ENCODE measurements at regions not wholly inside any gene's neighbourhood (a gene's known extent, or its start where the extent isn't known, plus 50 kb on each side); places are given as distances from the start of the nearest gene placed in this dataset.

DNA sequence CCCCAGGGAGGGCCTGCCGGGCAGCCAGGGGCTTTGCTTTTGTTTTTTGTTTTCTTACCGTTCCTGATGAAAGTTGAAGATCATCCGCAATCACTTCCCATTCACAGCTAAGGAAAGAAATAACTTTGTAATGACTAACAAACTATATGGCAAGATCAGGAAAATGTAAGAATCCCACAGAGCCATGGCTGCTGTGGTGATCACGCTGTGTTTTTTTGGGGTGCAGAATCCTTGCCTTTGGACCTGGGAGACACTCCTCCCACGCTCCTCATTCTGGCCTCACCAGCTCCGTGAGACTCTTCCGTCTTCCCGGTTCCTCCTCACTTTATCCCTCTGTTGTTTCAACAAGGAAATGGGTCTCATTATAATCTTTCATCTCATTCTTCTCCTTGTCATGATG is 443.0 kb upstream of the MGMT start:
- DNase-seq (ENCODE audit: low spot score) = no peak

DNA sequence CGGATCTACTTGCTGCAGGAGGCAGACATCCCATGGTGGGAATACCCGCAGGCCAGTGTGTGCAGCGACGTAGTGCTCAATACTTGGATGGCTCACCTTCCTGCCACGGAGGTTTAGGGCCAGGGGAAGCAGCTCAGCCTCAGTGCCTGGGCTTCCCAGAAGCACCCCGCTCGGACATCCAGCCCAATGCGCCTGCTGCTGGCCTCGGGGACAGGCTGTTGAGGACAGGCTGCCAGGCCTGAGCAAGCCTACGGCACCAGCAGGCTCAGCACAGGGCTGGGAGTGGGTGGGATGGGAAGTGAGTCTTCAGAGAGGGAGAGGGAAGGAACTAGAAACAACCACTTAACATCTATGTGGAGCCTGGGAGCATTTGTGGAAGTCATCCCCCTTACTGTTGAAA is 441.3 kb upstream of the MGMT start:
- DNase-seq (ENCODE audit: low spot score) = no peak

DNA sequence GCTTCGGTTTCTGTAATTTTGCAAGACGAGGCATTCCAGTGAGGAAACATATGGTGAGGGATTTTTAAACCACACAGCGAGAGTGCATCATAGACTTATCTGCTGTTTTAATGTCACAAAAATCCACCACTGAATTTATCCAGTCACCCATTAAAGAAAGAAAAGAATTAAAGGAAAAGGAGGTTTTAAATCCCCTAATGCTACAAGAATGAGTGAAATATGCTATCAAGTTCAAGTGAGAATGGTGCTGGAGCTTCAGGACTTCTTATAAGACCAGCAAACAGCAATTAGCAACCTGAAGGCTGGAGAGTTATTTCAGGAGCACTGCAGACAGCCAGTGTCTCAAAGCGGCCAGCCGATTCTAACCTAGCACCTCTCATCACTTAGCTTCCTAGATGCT is 439.1 kb upstream of the MGMT start:
- no peak for DNase-seq (ENCODE audit: low spot score)

DNA sequence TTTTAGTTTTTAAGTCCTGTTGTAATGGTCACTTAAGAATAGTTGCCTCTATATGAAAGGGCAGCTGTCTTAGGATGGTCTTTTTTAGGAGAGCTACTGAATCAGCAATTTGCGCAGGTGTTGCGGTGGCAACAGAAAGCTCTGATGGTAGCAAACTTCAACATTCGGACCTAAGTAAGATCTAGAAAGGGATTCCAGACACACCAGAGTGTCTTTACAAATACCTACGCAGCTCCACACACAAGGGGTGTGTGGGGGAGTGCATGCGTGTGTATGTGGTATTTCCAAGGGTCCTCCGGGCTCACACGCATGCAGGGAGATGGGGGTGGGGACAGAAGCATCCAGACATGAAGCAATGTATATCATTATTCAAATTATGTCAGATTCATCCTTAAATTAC is 438.6 kb upstream of the MGMT start:
- DNase-seq (ENCODE audit: low spot score) = no peak

DNA sequence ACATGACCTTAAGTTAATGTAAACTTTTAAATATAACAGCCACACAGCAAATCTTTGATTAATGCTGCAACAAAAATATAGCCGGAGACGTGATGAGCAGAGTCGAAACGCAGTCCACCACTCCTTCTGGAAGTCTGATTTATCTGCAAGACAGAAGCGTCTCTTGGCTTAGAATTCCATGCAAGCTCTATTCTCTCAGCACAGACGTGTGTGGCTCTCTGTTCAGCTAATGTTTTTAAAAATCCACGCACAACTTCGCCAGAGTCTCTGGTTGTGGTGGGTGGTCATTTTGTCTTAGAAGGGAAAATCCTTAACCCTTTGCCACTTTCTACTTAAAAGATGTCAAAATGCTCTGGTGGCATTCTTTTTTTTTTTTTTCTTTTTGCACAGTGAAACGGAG is 438.0 kb upstream of the MGMT start:
- DNase-seq (ENCODE audit: low spot score) = no peak

DNA sequence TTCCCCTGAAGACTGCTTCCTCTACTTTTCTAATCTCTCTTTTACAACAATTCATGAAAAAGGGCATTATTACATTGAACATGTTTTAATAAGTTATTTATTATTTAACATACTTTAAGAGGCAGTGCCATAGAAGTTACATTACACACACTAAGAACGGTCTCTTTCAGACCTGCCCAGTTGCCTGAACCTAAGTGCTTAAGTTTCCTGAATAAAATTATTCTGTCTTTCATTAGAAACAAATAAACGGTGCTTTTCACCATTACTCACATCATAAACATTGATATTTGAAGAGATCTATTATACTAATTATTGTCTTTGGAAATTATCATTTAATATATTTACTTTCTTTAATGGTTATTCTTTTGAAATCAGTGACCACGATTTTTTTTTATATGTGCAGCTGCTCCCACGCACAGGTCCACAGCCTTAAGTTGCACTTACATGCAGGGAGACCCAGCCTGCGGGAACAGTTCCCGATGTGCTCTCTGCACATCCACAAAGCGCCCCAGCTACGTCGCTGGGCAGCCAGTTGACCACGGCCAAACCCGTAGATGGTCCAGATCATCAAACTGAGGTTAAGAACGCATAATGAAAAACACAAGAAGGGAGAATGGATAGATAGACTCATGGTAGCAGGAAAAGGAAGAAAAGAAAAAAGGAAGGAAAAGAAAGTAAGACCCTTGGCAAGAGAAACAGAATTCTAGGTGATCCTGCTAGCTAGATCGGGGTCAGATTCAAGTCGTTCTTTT is 437.0 kb upstream of the MGMT start:
- no peak for DNase-seq (ENCODE audit: low spot score)

DNA sequence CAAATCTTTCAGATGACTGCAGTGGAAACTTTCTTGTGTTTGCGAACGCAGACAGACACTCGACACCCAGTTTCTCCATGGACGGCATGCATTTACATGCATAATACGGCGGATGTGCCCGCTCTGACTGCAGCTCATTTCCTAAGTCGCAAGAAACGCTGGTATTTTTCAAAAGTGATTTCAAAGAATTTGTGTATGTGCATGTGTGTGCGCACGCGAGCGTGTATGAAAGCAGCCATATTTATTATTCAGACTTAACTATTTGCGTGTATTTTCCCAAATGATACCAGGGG is 436.5 kb upstream of the MGMT start:
- DNase-seq (ENCODE audit: low spot score) = no peak

DNA sequence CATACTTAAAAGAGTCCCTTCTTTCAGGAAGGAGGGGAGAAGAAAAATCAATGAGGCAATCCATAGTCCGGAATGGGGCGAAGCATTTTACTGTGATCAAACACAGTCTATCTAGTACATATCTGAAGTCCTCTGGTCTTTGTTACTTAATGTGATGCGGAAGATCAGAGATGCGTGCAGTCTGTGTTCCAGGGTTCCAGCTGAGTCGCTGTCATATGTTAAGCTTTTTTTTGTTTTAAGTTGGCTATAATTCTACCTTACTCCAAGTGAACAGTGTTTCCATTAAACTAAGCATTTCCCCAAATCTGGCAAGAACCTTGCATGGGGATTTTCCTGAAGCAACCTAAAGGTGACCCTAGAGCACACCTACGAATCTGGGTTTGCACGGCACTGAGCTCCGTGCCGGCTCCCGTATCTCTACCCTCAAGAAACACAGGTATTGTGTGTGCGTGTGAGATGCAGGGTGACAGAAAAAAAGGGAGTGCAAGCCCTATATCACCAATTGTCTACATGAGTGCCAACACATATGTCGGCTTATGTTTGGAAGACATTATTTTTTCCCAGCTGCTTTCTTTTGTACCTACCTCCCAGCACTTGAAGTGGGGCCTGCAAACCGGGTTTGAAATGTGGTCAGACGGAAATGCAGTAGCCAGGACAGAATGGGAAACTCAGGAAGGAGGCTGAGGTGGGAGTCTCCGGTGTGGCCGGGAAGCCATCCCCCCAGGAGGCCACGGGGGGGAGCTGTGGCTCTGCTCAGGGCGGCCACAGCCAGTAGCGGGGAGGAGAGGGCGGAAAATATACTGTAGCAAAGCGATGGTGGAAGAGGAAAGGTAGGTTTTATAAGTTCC is 435.8 kb upstream of the MGMT start:
- DNase-seq (ENCODE audit: low spot score) = peak; percentile 35

DNA sequence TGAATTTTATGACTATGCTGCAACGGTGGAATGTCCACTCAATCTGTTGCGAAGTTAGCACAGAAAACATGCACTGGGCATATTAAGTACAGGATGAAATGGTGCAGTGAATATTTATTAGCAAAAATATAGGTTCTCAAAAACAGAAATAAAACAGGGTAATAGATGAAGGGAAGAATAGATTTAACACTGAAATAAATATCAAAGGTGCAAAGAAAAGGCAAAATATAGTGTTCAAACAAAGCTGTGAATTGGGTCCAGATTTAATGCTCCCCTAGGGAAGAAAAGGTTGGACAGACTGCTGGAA is 435.2 kb upstream of the MGMT start:
- DNase-seq (ENCODE audit: low spot score) = no peak

DNA sequence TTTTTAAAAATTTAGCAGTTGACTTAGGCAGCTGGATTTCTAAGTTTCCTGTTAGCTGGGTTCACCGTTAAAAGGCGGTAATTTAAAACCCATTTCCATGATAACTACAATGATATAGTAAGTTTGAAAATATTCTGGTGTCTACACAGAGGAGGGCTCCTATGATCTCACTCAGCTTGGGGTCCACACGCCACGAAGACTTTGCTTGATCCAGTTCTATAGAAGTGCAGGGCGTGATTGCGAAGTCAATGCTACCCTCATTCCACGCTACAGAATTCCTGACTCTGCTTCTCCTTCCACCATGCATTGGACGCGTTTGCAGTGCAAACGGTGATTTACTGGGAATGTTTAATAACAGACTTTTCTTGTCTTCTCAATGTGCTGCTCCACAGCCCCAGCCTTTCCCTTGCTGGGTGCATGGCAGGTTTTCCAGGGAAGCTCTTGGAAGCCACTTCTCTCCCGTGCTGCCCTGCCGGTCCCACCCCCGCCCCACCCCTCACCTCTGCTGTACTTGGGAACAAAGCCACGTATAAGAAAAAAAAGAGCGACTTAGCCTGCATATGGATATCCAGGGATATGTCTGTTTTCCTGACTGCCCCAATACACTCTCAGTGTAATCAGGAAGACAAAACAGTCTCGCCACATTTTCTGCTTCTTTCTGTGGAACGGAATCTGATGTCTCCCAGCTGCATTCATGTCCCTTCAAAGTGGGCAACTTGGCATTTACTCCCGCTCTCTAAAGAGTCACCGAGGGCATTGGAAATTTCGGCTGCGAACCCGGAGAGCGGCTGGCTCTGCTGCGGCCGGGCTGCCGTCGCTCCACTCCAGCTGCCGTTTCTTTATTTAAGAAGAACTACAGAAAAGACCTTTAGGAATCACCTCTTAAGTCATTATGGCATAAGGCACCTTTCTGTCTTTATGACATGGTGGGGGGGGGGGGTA is 434.4 kb upstream of the MGMT start:
- DNase-seq (ENCODE audit: low spot score) = no peak

DNA sequence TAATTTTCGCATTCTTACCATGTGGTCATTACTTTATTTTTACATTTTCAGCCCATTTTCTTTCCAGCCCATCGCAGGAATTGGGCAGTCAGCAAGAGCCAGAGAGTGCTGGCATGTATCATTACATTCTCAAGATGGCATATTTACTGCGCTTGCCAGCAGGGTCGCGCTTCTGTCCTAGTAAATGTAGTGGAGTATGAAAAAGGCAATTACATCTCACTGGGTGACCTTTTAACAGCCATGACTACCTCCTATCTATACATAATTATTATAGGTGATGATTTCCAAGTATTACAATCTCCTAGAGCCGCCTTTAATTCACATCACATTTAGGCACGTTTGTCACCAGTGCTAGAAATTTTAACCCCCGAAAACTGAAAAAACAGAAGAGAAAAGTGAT is 433.7 kb upstream of the MGMT start:
- no peak for DNase-seq (ENCODE audit: low spot score)

DNA sequence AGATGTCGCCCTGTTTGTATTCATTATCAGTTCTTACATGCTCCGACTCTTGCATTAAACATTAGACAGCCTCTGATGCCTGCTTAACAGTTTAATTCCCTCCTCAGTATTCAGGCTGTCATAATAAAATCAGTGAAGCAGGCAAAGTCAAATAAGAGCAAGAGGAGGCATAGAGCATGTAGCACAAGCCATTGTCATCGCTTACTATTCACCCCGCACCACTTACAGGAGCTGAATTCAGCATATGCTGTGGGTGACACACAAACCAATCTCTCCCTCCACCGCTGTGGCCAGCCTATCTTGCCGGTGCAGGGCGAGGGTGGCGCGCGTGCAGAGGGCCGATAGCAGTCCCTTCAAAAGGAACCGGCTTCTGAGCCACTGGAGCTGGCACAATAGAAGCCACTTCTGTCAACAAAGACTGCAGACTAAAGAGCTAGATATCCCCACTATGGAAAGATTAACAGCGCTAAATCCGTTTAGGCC is 433.2 kb upstream of the MGMT start:
- DNase-seq (ENCODE audit: low spot score) = no peak

DNA sequence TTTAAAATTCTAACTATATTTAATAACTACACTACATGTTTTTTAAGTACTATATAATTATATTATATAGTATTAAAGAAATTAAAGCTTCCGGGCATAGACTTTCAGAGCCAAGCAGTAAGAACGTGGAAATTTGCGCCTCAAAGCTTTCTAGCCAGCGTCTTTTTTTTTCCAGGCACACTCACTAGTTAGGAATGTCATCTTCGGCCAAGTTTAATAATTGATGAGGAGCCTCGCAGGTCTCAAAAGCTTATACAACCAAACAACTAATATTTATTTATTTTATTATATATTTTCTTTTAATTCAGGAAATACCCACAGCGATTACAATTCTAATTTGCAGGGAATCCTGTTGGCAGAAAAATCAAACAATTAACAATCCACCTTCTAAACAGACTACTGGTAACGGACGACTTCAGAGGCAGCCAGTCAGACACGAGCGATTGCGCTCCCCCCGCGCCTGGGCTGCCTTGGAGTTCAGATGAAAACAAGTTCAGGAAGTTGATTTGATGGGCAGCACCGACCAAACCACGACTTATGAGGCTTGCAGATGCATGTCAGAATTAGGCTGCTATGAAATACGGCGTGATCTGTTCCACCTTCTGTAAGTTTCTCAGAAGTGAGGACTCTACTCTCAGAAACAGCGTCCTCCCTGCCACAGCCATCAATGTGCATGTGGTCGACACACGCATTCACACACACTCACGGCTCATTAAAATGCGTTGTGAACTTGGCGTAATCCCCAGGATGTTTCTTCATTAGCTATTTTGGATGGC is 431.8 kb upstream of the MGMT start:
- DNase-seq (ENCODE audit: low spot score) = no peak

DNA sequence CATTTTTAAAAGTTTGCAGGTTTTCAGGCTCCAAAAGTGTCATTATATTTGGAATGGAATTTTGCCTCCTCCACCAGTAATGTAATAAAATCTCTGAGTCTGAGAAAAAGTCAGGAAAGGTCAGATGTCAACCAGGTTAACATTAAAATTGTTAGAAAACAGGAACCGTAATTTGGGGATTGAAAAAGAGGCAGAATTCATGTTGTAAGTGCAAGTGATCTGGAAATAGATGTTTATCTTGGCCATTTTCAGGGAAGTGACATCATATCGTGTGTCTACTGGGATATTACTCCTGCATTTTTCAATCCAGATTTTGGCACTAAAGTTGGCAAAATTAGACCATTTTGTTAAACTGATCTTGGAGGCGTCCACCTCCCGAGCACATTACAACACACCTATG is 428.5 kb upstream of the MGMT start:
- no peak for DNase-seq (ENCODE audit: low spot score)

DNA sequence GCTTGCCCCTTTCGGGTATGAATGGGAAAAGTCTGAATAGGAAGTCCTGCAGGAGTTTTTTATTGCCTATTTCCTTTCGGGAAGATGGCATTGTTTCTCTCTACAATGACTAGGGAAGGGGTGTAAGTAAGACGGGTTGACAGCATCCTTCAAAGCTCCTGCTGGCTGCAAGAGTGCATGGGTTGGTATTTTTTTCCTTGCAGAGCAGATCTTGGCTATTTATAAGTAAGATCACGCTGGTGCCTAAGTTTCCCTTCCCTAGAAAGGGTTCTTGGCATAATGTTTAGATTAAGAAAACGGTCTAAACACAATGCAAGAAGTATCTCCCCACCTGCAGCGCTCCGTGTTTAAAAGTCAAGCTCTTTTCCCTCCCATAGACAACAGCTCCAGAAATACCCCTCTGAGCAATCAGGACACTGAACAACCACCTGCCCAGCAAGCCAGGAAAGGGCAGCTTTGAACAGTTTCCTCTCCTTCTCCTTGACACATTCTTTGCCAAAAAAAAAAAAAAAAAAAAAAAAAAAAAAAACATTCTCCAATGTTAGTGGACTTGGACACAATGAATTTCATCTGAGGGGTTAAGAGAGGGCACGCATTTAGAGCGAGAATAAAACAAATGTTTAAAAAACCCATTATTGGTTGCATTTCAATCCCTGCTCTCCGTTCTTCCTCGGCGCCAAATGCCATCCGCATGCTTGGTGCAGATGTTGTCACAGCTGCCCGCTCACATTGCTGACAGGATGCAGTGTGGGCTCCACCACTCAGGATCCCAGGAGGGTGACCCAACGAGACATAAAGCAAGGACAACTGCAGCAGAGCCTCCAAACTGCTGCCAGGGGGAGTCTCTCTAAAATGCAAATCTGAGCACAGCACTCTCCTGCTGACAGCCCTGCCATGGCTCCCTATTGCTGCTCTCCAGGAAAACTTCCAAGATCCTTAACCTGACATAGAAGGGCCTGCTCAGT is 427.4 kb upstream of the MGMT start:
- no peak for DNase-seq (ENCODE audit: low spot score)

DNA sequence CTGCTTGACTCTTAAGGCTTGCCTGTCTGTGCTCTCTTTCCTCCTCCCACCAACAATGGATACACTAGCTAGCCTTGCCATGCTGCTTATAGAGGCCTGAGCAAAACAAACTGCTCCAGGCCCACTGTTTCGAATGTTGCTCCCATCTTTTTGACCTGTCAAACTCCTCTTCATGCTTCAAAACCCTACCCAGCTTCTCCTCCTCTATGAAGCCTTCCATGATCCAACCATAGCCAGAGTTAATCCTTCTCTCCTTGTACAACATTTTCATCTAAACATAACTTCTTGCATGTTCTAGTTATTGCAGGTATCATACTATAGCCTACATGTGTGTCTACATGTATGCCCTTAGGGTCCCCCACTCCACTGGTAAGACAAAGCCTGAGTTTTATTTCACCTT is 426.7 kb upstream of the MGMT start:
- DNase-seq (ENCODE audit: low spot score) = no peak

DNA sequence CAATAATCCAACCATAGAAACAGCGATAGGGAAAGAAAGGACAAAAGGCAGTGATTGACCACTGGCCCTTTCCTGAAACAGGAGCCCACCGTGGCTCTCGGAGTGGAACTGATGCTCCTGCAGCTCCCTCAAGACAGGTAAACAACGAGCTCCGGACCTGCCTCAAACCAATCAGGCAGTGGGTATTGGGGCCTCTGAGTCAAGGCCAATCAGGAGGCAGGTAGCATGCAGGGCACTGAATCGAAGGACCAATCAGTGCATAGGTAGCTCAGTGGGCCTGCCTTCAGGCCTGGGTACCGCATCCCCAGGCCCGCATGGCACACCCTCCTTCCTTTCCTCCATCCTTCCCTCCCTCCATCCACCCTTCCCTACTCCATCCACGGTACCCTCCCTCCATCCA is 425.1 kb upstream of the MGMT start:
- no peak for DNase-seq (ENCODE audit: low spot score)

DNA sequence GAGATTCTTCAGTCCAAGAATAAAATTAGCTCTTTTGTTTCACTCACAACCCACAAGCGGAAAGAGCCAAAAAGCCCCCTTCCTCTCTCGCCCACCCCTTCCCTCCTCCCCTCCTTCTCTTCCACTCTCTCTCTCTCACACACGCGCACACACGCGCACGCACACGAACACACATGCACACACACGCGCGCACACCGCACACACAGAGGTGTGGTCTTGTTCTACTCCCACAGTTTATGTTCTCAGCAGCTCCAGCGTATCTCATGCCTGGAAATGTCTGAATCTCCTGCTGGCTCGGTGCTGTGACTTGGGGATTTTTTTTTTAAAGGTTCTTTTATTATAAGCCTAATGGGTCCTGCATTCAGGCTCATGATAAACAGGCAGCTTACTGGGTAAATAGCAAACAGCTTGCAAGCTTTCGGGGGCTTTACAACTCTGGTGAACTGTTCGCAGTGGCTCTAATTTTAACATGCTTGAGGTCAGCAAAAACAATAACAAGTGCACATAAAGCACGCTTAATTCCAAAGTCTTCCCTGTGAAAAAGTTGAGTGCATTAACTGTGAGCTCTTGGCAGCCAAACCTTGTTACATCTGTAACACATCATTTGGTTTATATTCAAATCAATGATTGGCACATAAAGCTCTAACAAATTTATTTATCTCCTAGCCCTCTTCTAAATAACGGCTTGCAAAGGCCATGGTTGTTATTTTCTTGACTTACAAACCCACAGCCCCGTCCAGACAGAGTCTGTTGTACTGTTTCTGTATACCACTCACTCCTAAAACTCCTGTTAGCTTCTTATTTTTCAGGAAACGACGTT is 424.1 kb upstream of the MGMT start:
- no peak for DNase-seq (ENCODE audit: low spot score)

DNA sequence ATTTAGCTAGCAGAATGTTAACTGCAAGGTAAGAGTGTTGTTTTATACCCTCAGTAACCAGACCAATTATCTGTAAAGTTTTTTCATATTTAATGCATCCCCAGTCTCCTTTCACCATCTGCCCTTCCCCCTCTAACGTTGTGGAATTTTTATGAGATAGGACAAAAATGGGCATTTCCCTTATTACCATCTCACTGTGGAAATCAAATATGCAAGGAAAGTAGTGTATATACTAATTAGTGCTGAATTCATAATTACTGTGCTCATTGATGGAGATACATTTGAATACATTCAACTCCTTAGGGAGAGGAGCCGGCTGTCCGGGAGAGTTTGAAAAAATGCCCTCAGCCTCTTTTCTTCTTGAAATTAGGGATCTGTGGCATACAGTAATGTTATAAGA is 423.4 kb upstream of the MGMT start:
- DNase-seq (ENCODE audit: low spot score) = no peak

DNA sequence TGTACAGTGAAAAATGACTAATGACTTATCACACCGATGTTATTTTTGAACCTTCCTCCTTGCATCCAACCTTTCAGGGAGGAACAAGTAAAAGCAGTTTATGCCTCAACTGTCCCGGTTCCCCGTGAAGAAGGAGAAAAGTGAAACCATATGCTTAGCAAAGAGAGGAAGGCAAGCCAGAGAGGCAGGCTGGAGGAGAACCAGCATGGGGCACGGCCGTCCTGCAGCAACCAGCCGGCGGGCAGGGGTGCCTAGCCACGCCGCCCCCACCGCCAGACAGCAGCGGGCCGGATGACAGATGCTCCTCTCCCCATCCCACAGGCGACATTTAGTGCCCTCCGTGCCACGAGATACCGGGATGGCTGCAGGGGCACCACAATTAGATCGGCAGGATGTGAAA is 421.4 kb upstream of the MGMT start:
- no peak for DNase-seq (ENCODE audit: low spot score)
